Osteocyte (in vitro differentiated cells): ENCODE measurements at regions not wholly inside any gene's neighbourhood (a gene's known extent, or its start where the extent isn't known, plus 50 kb on each side); places are given as distances from the start of the nearest gene placed in this dataset.

Experiments
- DNase-seq: peaks from one replicate; pipeline ENCODE4 v3.0.0; 2021; ENCODE audit warnings: mixed read lengths; ENCODE audit not compliant: unreplicated experiment; ENCODE audit errors: extremely low spot score
- H3K27ac Mint-ChIP-seq: one replicate; pipeline ENCODE4 v1.8.0; 2021; ENCODE audit warnings: mild to moderate bottlenecking, mixed read lengths; ENCODE audit not compliant: unreplicated experiment
- H3K27me3 Mint-ChIP-seq: one replicate; pipeline ENCODE4 v1.8.0; 2021; ENCODE audit warnings: mixed read lengths; ENCODE audit not compliant: unreplicated experiment
- H3K36me3 Mint-ChIP-seq: one replicate; pipeline ENCODE4 v1.8.0; 2021; ENCODE audit warnings: mixed read lengths; ENCODE audit not compliant: unreplicated experiment
- H3K4me1 Mint-ChIP-seq: one replicate; pipeline ENCODE4 v1.8.0; 2021; ENCODE audit warnings: mixed read lengths; ENCODE audit not compliant: unreplicated experiment
- H3K4me3 Mint-ChIP-seq: one replicate; pipeline ENCODE4 v1.8.0; 2021; ENCODE audit warnings: mild to moderate bottlenecking, moderate library complexity, mixed read lengths; ENCODE audit not compliant: unreplicated experiment
- H3K9me3 Mint-ChIP-seq: one replicate; pipeline ENCODE4 v1.8.0; 2021; ENCODE audit warnings: mixed read lengths; ENCODE audit not compliant: unreplicated experiment
- TF ChIP-seq, protein P1 (sequence below): fragments of 200-600 bp; sonication (generic); IDR thresholded peaks from 2 replicates; pipeline ENCODE4 v1.5.0; 2021; ENCODE audit warnings: antibody characterized with exemption, mild to moderate bottlenecking, moderate library complexity

- H3K36me3 Mint-ChIP-seq: no peaks in the 10 kb centered on the region
- no peak overlapping the region for H3K27ac Mint-ChIP-seq
- H3K4me1 Mint-ChIP-seq: no peaks in the 10 kb centered on the region
- no peak overlapping the region for H3K4me3 Mint-ChIP-seq
- no peaks in the 10 kb centered on the region for H3K9me3 Mint-ChIP-seq
- no peak for DNase-seq
- TF ChIP-seq, protein P1, sequence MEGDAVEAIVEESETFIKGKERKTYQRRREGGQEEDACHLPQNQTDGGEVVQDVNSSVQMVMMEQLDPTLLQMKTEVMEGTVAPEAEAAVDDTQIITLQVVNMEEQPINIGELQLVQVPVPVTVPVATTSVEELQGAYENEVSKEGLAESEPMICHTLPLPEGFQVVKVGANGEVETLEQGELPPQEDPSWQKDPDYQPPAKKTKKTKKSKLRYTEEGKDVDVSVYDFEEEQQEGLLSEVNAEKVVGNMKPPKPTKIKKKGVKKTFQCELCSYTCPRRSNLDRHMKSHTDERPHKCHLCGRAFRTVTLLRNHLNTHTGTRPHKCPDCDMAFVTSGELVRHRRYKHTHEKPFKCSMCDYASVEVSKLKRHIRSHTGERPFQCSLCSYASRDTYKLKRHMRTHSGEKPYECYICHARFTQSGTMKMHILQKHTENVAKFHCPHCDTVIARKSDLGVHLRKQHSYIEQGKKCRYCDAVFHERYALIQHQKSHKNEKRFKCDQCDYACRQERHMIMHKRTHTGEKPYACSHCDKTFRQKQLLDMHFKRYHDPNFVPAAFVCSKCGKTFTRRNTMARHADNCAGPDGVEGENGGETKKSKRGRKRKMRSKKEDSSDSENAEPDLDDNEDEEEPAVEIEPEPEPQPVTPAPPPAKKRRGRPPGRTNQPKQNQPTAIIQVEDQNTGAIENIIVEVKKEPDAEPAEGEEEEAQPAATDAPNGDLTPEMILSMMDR: no peak
- H3K27me3 Mint-ChIP-seq: peaks cover 22% of the 10 kb centered on the region
Measured at GRCh38 chr4:108450236-108450898, 170.0 kb upstream of the RPL34 start.

DNA sequence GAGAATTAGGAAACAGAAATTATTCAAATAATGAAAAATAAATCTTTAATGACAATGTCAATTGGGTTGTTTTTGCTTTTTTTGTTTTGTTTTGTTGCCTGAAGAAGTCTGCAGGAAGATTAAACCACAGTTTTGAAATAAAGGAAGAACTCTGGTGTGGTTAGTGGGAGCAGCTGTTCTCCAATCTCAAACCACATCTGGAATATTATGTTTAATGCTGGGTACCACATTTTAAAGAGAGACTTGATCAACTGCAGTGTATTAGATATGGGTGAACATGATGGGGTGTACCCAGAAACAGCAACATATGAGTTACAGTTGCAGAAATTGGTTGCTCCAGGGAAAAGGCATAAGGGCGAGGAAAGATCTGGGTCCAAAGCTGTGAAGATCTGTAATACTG is 171.2 kb upstream of the RPL34 start:
- TF ChIP-seq, protein P1: no peak
- H3K27me3 Mint-ChIP-seq: peaks cover 14% of the 10 kb centered on the region
- no peaks in the 10 kb centered on the region for H3K36me3 Mint-ChIP-seq
- no peak overlapping the region for H3K27ac Mint-ChIP-seq
- DNase-seq: no peak
- H3K9me3 Mint-ChIP-seq: no peaks in the 10 kb centered on the region
- H3K4me3 Mint-ChIP-seq: no peak overlapping the region
- H3K4me1 Mint-ChIP-seq: no peaks in the 10 kb centered on the region

DNA sequence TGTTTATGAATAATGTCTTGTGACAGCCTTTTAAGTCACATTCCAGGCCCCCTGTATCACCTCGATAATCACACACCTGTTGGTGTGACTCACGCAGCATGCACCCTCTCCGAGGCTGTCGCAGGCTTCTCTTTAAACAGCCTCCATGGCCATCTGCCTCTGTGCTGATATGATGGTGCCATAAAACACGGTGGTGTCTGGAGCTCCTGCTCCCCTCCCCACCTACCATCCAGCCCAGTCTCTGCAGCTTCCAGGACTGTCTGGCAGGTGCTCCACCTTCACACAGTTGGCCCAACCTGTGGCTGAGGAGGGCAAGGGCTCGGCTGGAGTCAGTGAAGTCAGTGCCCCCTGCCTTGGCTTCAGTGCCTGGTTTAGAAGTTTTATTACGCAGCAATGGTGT is 173.8 kb upstream of the RPL34 start:
- no peak for DNase-seq
- no peak overlapping the region for H3K27ac Mint-ChIP-seq
- H3K4me3 Mint-ChIP-seq: no peak overlapping the region
- no peaks in the 10 kb centered on the region for H3K4me1 Mint-ChIP-seq
- TF ChIP-seq, protein P1: no peak
- H3K36me3 Mint-ChIP-seq: no peaks in the 10 kb centered on the region
- H3K27me3 Mint-ChIP-seq: peaks cover 14% of the 10 kb centered on the region
- H3K9me3 Mint-ChIP-seq: no peaks in the 10 kb centered on the region

GRCh38 chr4:108445716-108446115 is 174.7 kb upstream of the RPL34 start:
- H3K36me3 Mint-ChIP-seq: no peaks in the 10 kb centered on the region
- H3K4me3 Mint-ChIP-seq: no peak overlapping the region
- H3K27ac Mint-ChIP-seq: no peak overlapping the region

DNA sequence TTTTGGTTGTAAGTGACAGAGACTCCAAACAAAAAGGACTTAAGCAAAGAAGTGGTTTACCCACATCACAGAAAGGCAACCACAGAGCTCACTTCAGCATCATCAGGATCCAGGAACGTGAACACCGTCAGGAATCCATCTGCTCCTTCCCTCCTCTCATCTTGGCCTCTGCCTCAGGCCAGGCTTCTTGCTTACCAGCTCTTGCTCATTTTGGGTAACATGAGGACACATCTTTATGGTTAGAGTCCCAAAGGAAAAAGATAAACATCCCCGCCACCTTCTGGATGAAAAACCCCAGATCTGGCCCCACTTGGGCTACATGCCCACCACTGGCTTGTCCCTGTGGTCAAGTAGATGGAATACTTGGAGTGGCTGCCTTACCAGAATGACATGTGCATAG is 176.8 kb upstream of the RPL34 start:
- Mint-ChIP-seq H3K4me1 (no peaks in the 10 kb centered on the region), H3K4me3 (no peak overlapping the region), H3K27ac (no peak overlapping the region), H3K9me3 (no peaks in the 10 kb centered on the region), H3K27me3 (peaks cover 22% of the 10 kb centered on the region), H3K36me3 (peaks cover 3% of the 10 kb centered on the region)
- DNase-seq: no peak
- TF ChIP-seq, protein P1: no peak

More at GRCh38 chr4:108445716-108446115, 174.7 kb upstream of the RPL34 start:
- no peak for DNase-seq
- TF ChIP-seq, protein P1: no peak
- Mint-ChIP-seq H3K27me3 (peaks cover 14% of the 10 kb centered on the region), H3K4me1 (no peaks in the 10 kb centered on the region), H3K9me3 (no peaks in the 10 kb centered on the region)
